HFF-Myc (cell line): ENCODE measurements at regions not wholly inside any gene's neighbourhood (a gene's known extent, or its start where the extent isn't known, plus 50 kb on each side); places are given as distances from the start of the nearest gene placed in this dataset.

Experiments
- DNase-seq: peaks from one replicate; pipeline ENCODE4 v3.0.0-alpha.2; 2011; ENCODE audit warnings: low read depth; ENCODE audit errors: extremely low read depth
- H3K4me3 ChIP-seq: replicated peaks from 2 replicates; pipeline ENCODE4 v1.5.1; 2011; ENCODE audit warnings: low read depth, mild to moderate bottlenecking, control low read depth, low read length
- TF ChIP-seq, protein P1 (sequence below): IDR thresholded peaks from 2 replicates; pipeline ENCODE4 v1.5.1; 2012; ENCODE audit warnings: mild to moderate bottlenecking, low read depth, low read length, control low read depth; ENCODE audit errors: missing control alignments

- no peak for DNase-seq
- TF ChIP-seq, protein P1, sequence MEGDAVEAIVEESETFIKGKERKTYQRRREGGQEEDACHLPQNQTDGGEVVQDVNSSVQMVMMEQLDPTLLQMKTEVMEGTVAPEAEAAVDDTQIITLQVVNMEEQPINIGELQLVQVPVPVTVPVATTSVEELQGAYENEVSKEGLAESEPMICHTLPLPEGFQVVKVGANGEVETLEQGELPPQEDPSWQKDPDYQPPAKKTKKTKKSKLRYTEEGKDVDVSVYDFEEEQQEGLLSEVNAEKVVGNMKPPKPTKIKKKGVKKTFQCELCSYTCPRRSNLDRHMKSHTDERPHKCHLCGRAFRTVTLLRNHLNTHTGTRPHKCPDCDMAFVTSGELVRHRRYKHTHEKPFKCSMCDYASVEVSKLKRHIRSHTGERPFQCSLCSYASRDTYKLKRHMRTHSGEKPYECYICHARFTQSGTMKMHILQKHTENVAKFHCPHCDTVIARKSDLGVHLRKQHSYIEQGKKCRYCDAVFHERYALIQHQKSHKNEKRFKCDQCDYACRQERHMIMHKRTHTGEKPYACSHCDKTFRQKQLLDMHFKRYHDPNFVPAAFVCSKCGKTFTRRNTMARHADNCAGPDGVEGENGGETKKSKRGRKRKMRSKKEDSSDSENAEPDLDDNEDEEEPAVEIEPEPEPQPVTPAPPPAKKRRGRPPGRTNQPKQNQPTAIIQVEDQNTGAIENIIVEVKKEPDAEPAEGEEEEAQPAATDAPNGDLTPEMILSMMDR: no peak
- no peak overlapping the region for H3K4me3 ChIP-seq
Measured at GRCh38 chr4:159483110-159483781, 380.4 kb downstream of the RAPGEF2 start.

DNA sequence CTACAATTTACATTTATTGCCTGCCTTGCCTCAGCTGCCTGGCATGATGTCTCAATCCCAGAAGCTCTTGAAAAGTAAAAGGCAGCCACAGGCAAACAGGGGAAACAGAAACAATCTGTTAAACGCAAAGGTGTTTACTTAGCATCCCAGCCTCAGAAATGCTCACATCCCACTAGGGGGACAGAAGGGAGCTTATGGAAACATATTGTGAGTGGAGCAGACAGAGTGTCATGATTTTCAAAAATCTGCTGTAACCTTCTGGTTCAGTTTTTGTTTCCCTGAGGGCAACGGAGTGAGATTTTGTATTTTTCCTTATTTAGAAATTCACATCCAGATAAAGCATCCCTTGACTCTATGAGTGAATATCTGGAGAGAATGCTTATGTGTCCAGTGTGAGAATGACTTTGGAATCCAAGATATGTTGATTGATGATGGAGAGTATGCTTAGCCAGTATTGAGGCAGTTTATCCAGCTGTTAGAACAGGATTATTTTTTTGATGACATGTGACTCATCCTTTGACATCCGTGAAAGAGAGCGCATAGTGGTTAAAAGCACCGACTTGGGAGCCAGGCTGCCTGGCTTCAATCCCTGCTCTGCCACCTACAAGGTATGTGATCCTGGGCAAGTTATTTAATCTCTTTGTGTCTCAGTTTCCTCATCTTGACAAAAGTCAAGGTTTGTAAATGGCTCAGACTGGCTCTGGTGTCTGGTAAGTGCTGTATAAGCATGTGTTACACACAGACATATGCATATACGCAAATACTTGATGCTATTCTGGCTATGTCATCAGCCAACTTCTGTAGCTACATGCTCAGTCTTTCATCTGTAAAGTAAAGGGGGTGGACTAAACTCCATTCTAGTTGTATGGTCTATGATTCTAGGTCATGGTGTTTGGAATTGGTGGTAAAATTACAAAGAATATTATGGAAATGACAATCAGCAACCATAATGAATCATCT lies 381.2 kb downstream of the RAPGEF2 start:
- TF ChIP-seq, protein P1: no peak
- no peak for DNase-seq

GRCh38 chr4:159484864-159485263 lies 382.0 kb downstream of the RAPGEF2 start:
- TF ChIP-seq, protein P1: no peak
- no peak overlapping the region for H3K4me3 ChIP-seq
- DNase-seq: no peak

More for the DNA sequence above, 381.2 kb downstream of the RAPGEF2 start:
- no peak overlapping the region for H3K4me3 ChIP-seq

DNA sequence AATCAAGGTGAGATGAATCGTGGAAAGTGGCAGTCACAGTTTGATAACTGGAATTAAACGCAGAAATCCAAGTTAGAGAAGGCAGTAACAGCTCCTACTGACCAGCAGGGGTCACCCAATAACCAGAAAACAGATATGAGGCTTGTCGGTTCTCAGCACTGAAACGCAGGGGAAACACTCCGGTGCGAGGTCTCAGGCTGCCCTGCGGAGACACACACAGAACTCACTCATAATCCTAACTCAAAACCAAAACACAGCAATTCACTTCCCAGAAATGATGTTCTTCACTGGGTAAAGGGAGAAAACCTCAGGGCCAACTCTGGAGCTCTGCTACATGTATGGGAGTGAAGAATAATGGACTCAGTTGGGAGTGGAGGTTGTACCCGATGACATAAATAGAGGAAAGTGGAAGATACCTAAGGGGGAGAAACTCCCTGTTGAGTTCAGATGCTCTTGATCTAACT lies 384.4 kb downstream of the RAPGEF2 start:
- TF ChIP-seq, protein P1: peak; percentile 76
- DNase-seq: peak; percentile 51
- no peak overlapping the region for H3K4me3 ChIP-seq

DNA sequence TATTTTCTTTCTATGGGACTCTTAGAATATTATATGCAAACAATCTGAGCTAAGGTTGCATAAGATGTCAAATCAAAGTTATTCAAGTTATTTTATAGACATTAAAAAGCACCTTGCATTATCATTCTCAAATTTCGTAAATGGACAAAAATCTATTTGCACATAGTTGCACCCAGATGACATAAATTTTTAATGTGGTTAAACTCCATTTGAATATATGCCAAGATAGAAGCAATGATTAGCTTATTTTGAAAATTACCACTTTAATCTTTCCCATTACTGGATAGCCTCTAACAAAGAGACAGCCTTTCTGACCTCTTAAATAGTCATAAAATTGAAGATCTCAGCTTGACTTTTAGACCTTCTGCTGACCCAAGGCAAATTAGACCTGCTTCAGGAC lies 386.8 kb downstream of the RAPGEF2 start:
- DNase-seq: no peak
- no peak overlapping the region for H3K4me3 ChIP-seq
- TF ChIP-seq, protein P1: no peak

- DNase-seq: no peak
- no peak overlapping the region for H3K4me3 ChIP-seq
- TF ChIP-seq, protein P1: no peak
Measured at GRCh38 chr4:159495515-159496236, 392.8 kb downstream of the RAPGEF2 start.
